Embryonic facial prominence (tissue), 1 donor: ENCODE measurements at regions not wholly inside any gene's neighbourhood (a gene's known extent, or its start where the extent isn't known, plus 50 kb on each side); places are given as distances from the start of the nearest gene placed in this dataset.

Source experiments
- DNase-seq: peaks from one replicate; pipeline ENCODE4 v3.0.0-alpha.2; 2016; ENCODE audit errors: extremely low spot score

- DNase-seq: no peak
Observed at GRCh38 chr4:178781779-178782178, 1339.5 kb upstream of the AGA start.

GRCh38 chr4:178784491-178784890, 1342.3 kb upstream of the AGA start:
- DNase-seq: no peak

GRCh38 chr4:178789279-178789678, 1347.0 kb upstream of the AGA start:
- DNase-seq: no peak

GRCh38 chr4:178799204-178799603, 1357.0 kb upstream of the AGA start:
- no peak for DNase-seq

GRCh38 chr4:178808106-178808505, 1365.9 kb upstream of the AGA start:
- DNase-seq: no peak

- no peak for DNase-seq
Observed at GRCh38 chr4:178809921-178810320, 1367.7 kb upstream of the AGA start.

GRCh38 chr4:178811356-178811755, 1369.1 kb upstream of the AGA start:
- no peak for DNase-seq

- DNase-seq: no peak
Observed at GRCh38 chr4:178812866-178813265, 1370.6 kb upstream of the AGA start.

GRCh38 chr4:178814908-178815307, 1372.7 kb upstream of the AGA start:
- DNase-seq: no peak

- DNase-seq: no peak
Observed at GRCh38 chr4:178823673-178824295, 1381.5 kb upstream of the AGA start.

- DNase-seq: no peak
Observed at GRCh38 chr4:178836865-178837264, 1394.6 kb upstream of the AGA start.

- no peak for DNase-seq
Observed at GRCh38 chr4:178838776-178839175, 1396.5 kb upstream of the AGA start.

GRCh38 chr4:178856139-178856800, 1414.0 kb upstream of the AGA start:
- DNase-seq: no peak

GRCh38 chr4:178871476-178871875, 1429.2 kb upstream of the AGA start:
- DNase-seq: no peak

GRCh38 chr4:178881937-178882336, 1439.7 kb upstream of the AGA start:
- DNase-seq: no peak

GRCh38 chr4:178894126-178894525, 1451.9 kb upstream of the AGA start:
- no peak for DNase-seq

GRCh38 chr4:178899084-178899483, 1456.8 kb upstream of the AGA start:
- DNase-seq: no peak

- DNase-seq: no peak
Observed at GRCh38 chr4:178917756-178918155, 1475.5 kb upstream of the AGA start.

- no peak for DNase-seq
Observed at GRCh38 chr4:178937130-178937529, 1494.9 kb upstream of the AGA start.

GRCh38 chr4:178941975-178942374, 1499.7 kb upstream of the AGA start:
- no peak for DNase-seq

- no peak for DNase-seq
Observed at GRCh38 chr4:178953447-178954120, 1511.3 kb upstream of the AGA start.

GRCh38 chr4:178955614-178956013, 1513.4 kb upstream of the AGA start:
- DNase-seq: no peak

GRCh38 chr4:178958725-178959440, 1516.6 kb upstream of the AGA start:
- DNase-seq: no peak
